T-cell (primary cell): ENCODE measurements at regions not wholly inside any gene's neighbourhood (a gene's known extent, or its start where the extent isn't known, plus 50 kb on each side); places are given as distances from the start of the nearest gene placed in this dataset.

Experiments
- ATAC-seq, 4 experiments: fragments of 200-7000 bp in 3 of 4; fragments of 150-1000 bp in 1 of 4; cut with Tn5 transposase; replicated peaks in 1 of 4; 1 replicate in 3 of 4; 2 replicates in 1 of 4; pipeline ENCODE4 v1.10.0; 2021; ENCODE audit warnings: moderate library complexity in 3 of 4, mild to moderate bottlenecking in 2 of 4, moderate number of reproducible peaks in 1 of 4
- CTCF ChIA-PET, 2 donors: fragments of 300-600 bp; sonication (Branson Sonifier 250); formaldehyde crosslinking; loops; one replicate each; lab custom pipeline; 2022; ENCODE audit warnings: antibody characterized with exemption in 2 of 2; lab: Charles Lee
- POLR2A ChIA-PET, 2 donors: fragments of 300-600 bp; sonication (Branson Sonifier 250); formaldehyde crosslinking; loops; one replicate each; lab custom pipeline; 2022; ENCODE audit warnings: antibody characterized with exemption in 2 of 2; lab: Charles Lee
- DNase-seq, 35 experiments: peaks; one replicate each; pipeline versions ENCODE4 v3.0.0 to v3.0.0-alpha.2; 2013 to 2023
- H3K27ac ChIP-seq: one replicate; pipeline ENCODE4 v1.5.1; 2013; ENCODE audit warnings: low read length
- H3K27me3 ChIP-seq, 2 experiments: replicated peaks in 1 of 2; 1 replicate in 1 of 2; 2 replicates in 1 of 2; pipeline versions ENCODE4 v1.6.1 to v1.7.0; 2013; ENCODE audit warnings: low read length in 1 of 2, mixed read lengths in 1 of 2; ENCODE audit not compliant: control insufficient read depth in 2 of 2, insufficient read depth in 2 of 2; ENCODE audit errors: extremely low read depth in 1 of 2
- H3K36me3 ChIP-seq, 2 donors: 1 replicate in 1 of 2; 2 replicates in 1 of 2; pipeline versions ENCODE4 v1.6.1 to v1.7.0; 2013; ENCODE audit warnings: low read length in 1 of 2; ENCODE audit not compliant: control insufficient read depth in 2 of 2, insufficient read depth in 1 of 2; ENCODE audit errors: extremely low read depth in 1 of 2
- H3K4me1 ChIP-seq, 2 experiments: 1 replicate in 1 of 2; 2 replicates in 1 of 2; pipeline versions ENCODE4 v1.6.1 to v1.7.0; 2013; ENCODE audit warnings: low read length in 2 of 2, mixed read lengths in 1 of 2; ENCODE audit not compliant: insufficient read depth in 2 of 2, control insufficient read depth in 1 of 2; ENCODE audit errors: extremely low read depth in 1 of 2
- H3K4me3 ChIP-seq, 2 donors: 1 replicate in 1 of 2; 2 replicates in 1 of 2; pipeline versions ENCODE4 v1.5.1 to v1.7.0; 2013; ENCODE audit warnings: mild to moderate bottlenecking in 2 of 2, low read length in 1 of 2, moderate library complexity in 1 of 2; ENCODE audit not compliant: control insufficient read depth in 1 of 2; ENCODE audit errors: extremely low read depth in 1 of 2
- H3K9me3 ChIP-seq: 2 replicates; pipeline ENCODE4 v1.7.0; 2013
- H3K27ac Mint-ChIP-seq, 2 donors: one replicate each; pipeline ENCODE4 v1.8.0; 2020 to 2021; ENCODE audit warnings: mild to moderate bottlenecking in 2 of 2, mixed read lengths in 2 of 2
- H3K27me3 Mint-ChIP-seq, 2 donors: one replicate each; pipeline ENCODE4 v1.8.0; 2021 to 2022; ENCODE audit warnings: mixed read lengths in 2 of 2
- H3K36me3 Mint-ChIP-seq: one replicate; pipeline ENCODE4 v1.8.0; 2021; ENCODE audit warnings: mixed read lengths
- H3K4me1 Mint-ChIP-seq, 3 donors: one replicate each; pipeline ENCODE4 v1.8.0; 2020 to 2022; ENCODE audit warnings: mixed read lengths in 3 of 3, mild to moderate bottlenecking in 1 of 3
- H3K4me3 Mint-ChIP-seq, 3 donors: one replicate each; pipeline ENCODE4 v1.8.0; 2020 to 2022; ENCODE audit warnings: mild to moderate bottlenecking in 3 of 3, mixed read lengths in 3 of 3, moderate library complexity in 3 of 3
- H3K9me3 Mint-ChIP-seq, 3 donors: one replicate each; pipeline ENCODE4 v1.8.0; 2020 to 2022; ENCODE audit warnings: mixed read lengths in 3 of 3
- WGBS: methylation state at CpG from one replicate; pipeline ENCODE4 v1.1.5; 2013; ENCODE audit warnings: missing lambda C conversion rate; ENCODE audit not compliant: insufficient coverage; 5-methylcytosine and 5-hydroxymethylcytosine counted together

DNA sequence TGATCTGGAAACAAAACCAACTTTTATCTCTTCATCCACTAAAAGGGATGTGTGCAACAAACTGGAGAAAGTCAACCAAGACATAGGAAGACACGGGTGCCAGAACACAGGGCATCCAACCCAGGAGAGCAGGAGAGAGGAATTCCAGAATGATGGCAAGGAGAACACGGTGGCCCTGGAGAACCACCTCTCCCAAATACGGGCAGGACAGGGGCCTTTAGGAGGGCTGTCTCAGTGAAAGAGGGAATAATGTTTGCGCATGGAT lies 93.4 kb upstream of the EGLN3 start:
- H3K4me1 ChIP-seq = peaks cover 18 to 48% of the 10 kb centered on the region in 2 experiments
- ChIA-PET CTCF (interaction anchor here in 1 of 2 donors (0.6 kb wide), 1 partner anchor 1453 kb away, joined by 4 read pairs; no protein-coding TSS in a partner anchor), POLR2A (no interaction called here)
- Mint-ChIP-seq H3K27me3 (no peaks in the 10 kb centered on the region), H3K9me3 (no peaks in the 10 kb centered on the region), H3K4me1 (peaks cover 38 to 63% (median 50%) of the 10 kb centered on the region in 3 donors), H3K27ac (peak overlapping the region in 1 of 2 donors; percentile 86), H3K36me3 (no peaks in the 10 kb centered on the region), H3K4me3 (peak overlapping the region in 1 of 3 donors; percentile 47)
- no peak overlapping the region for H3K27ac ChIP-seq
- no peaks in the 10 kb centered on the region for H3K36me3 ChIP-seq
- no peaks in the 10 kb centered on the region for H3K9me3 ChIP-seq
- WGBS = no CpG with 5 or more reads among the region's 4 CpGs
- no peak for ATAC-seq
- no peak overlapping the region for H3K4me3 ChIP-seq
- DNase-seq = no peak
- no peaks in the 10 kb centered on the region for H3K27me3 ChIP-seq

GRCh38 chr14:34043627-34044372 lies 92.9 kb upstream of the EGLN3 start:
- Histone ChIP-seq H3K36me3 (no peaks in the 10 kb centered on the region), H3K9me3 (no peaks in the 10 kb centered on the region), H3K4me1 (peaks cover 18 to 48% of the 10 kb centered on the region in 2 experiments), H3K27ac (peak overlapping the region; percentile 22), H3K4me3 (no peak overlapping the region), H3K27me3 (no peaks in the 10 kb centered on the region)
- peak; percentile 82 to 96 (median 91) for ATAC-seq
- peak in 27 of 35 experiments; percentile 5 to 73 (median 21) for DNase-seq
- ChIA-PET POLR2A (no interaction called here), CTCF (interaction anchor here in 1 of 2 donors (0.6 kb wide), 2 partner anchors 846 to 1453 kb away, joined by 4 read pairs; no protein-coding TSS in a partner anchor)
- H3K36me3 Mint-ChIP-seq = no peaks in the 10 kb centered on the region
- peak overlapping the region; percentile 59 to 86 for H3K27ac Mint-ChIP-seq
- no peaks in the 10 kb centered on the region for H3K9me3 Mint-ChIP-seq
- WGBS = 0% methylated on average over 1 of the region's 4 CpGs
- no peaks in the 10 kb centered on the region for H3K27me3 Mint-ChIP-seq
- H3K4me1 Mint-ChIP-seq = peaks cover 38 to 66% (median 50%) of the 10 kb centered on the region in 3 donors
- peak overlapping the region; percentile 10 to 47 (median 25) for H3K4me3 Mint-ChIP-seq

DNA sequence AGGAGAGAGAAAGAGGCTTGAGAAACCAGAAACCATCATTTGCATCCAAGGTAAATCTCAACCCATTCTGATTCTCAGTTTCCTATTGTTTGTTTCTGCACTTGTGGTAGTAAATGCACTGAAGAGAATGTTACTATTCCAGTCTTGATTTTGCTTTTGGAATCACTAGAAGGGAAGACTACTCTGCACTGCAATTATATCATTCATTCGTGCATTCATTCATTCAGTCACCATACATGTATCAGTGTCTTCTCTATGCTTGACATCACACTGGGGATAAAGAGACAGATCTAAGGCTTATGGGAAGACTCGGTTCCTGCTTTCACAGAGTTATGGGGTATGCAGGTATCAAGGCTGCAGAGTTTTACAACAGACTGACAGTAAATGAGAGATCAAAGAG lies 90.3 kb upstream of the EGLN3 start:
- Histone ChIP-seq H3K27ac (no peak overlapping the region), H3K9me3 (no peaks in the 10 kb centered on the region), H3K27me3 (no peaks in the 10 kb centered on the region), H3K36me3 (no peaks in the 10 kb centered on the region), H3K4me3 (no peak overlapping the region), H3K4me1 (peaks cover 10 to 34% of the 10 kb centered on the region in 2 experiments)
- DNase-seq (no peak), ATAC-seq (no peak)
- H3K27me3 Mint-ChIP-seq = no peaks in the 10 kb centered on the region
- ChIA-PET POLR2A (no interaction called here), CTCF (no interaction called here)
- no peaks in the 10 kb centered on the region for H3K9me3 Mint-ChIP-seq
- 100% methylated on average over 1 of the region's 2 CpGs for WGBS
- H3K27ac Mint-ChIP-seq = no peak overlapping the region
- peaks cover 25 to 63% (median 41%) of the 10 kb centered on the region in 3 donors for H3K4me1 Mint-ChIP-seq
- H3K4me3 Mint-ChIP-seq = no peak overlapping the region
- no peaks in the 10 kb centered on the region for H3K36me3 Mint-ChIP-seq

GRCh38 chr14:34040766-34041165 lies 89.9 kb upstream of the EGLN3 start:
- no peaks in the 10 kb centered on the region for H3K27me3 ChIP-seq
- H3K27ac Mint-ChIP-seq = no peak overlapping the region
- POLR2A ChIA-PET = no interaction called here
- no peaks in the 10 kb centered on the region for H3K36me3 ChIP-seq
- no peak for DNase-seq
- H3K4me3 ChIP-seq = no peak overlapping the region
- H3K4me3 Mint-ChIP-seq = no peak overlapping the region
- no peaks in the 10 kb centered on the region for H3K9me3 ChIP-seq
- H3K4me1 ChIP-seq = peaks cover 10 to 31% of the 10 kb centered on the region in 2 experiments
- CTCF ChIA-PET = no interaction called here
- peaks cover 25 to 60% (median 39%) of the 10 kb centered on the region in 3 donors for H3K4me1 Mint-ChIP-seq
- H3K27ac ChIP-seq = no peak overlapping the region
- ATAC-seq = no peak
- H3K36me3 Mint-ChIP-seq = no peaks in the 10 kb centered on the region
- H3K27me3 Mint-ChIP-seq = no peaks in the 10 kb centered on the region
- no peaks in the 10 kb centered on the region for H3K9me3 Mint-ChIP-seq

DNA sequence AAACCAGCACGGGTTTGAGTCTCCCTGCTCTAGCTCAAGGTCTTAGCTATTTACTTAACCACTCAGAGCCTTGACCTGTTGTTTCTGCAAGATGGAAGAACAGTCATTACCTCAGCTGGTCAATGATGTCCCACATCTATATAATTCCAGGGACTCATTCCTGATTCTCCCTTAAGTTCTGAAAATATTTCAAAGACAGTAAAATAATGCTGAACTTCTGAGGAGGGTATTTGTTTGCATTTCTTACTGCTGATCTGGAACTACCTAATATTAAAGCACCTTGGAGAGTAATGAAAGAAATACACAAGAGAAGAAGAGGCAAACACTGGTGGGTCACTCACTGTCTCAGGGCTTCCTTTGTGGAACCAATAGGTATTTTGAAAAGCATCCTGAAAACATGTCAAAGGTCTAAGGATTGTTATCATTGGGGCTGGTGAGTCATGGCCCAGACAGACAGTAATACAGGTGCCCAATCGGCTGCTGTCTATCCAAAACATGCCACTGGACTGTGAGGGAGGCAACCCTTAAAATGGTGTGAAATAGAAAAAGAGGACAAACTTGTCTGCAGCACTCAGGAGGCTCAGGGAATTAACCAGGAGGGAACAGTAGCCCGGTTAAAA lies 88.7 kb upstream of the EGLN3 start:
- no peaks in the 10 kb centered on the region for H3K36me3 Mint-ChIP-seq
- no peak overlapping the region for H3K4me3 ChIP-seq
- no peak overlapping the region for H3K27ac ChIP-seq
- H3K27ac Mint-ChIP-seq = no peak overlapping the region
- no peak for ATAC-seq
- peaks cover 10 to 28% of the 10 kb centered on the region in 2 experiments for H3K4me1 ChIP-seq
- H3K9me3 Mint-ChIP-seq = no peaks in the 10 kb centered on the region
- WGBS = 97% methylated on average over 3 of the region's 3 CpGs
- H3K4me3 Mint-ChIP-seq = no peak overlapping the region
- H3K27me3 ChIP-seq = no peaks in the 10 kb centered on the region
- POLR2A ChIA-PET = no interaction called here
- H3K27me3 Mint-ChIP-seq = no peaks in the 10 kb centered on the region
- H3K36me3 ChIP-seq = no peaks in the 10 kb centered on the region
- no peaks in the 10 kb centered on the region for H3K9me3 ChIP-seq
- peaks cover 25 to 52% (median 31%) of the 10 kb centered on the region in 3 donors for H3K4me1 Mint-ChIP-seq
- no peak for DNase-seq
- CTCF ChIA-PET = no interaction called here

DNA sequence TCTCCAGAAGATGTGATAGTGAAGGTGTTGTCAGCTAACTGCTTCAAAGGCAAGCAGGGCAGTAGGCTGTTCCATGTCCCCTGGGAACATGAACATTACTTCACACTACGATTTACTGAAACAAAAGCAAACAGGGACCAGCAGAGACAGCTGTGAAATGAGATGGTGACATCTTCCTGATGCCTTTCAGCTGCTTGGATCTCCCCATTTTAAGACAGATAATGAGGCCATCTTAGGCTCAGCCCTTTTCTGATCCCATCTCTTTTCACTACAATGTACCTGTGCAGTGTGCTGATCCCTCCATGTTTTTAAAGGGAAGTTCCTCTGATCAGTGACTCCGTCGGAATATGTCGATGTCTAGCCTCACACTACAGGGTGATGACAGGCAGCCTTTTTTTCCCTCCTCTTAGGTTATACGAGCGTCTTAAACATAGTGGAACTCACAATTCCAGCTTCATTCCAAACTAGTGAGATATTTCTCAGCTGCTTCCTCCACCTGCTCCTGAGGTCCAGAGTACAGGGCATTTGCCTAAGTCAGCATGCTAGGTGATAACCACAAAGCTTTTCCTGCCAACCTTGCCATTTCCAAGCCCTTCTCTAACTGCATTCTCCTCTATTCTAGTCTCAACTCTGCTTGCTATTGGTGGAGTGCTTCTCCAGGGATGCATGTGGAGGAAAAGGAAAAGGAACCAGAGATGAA lies 87.6 kb upstream of the EGLN3 start:
- no peaks in the 10 kb centered on the region for H3K9me3 Mint-ChIP-seq

More for the DNA sequence above, 87.6 kb upstream of the EGLN3 start:
- no peaks in the 10 kb centered on the region for H3K36me3 ChIP-seq
- no peaks in the 10 kb centered on the region for H3K9me3 ChIP-seq
- WGBS = 92% methylated on average over 3 of the region's 6 CpGs
- ATAC-seq (no peak), DNase-seq (no peak)
- no peak overlapping the region for H3K27ac ChIP-seq
- Mint-ChIP-seq H3K27me3 (no peaks in the 10 kb centered on the region), H3K27ac (no peak overlapping the region), H3K4me1 (peaks cover 14 to 42% (median 21%) of the 10 kb centered on the region in 3 donors), H3K4me3 (no peak overlapping the region), H3K36me3 (no peaks in the 10 kb centered on the region)
- H3K27me3 ChIP-seq = no peaks in the 10 kb centered on the region
- POLR2A ChIA-PET = no interaction called here
- peaks cover 2 to 18% of the 10 kb centered on the region in 2 experiments for H3K4me1 ChIP-seq
- CTCF ChIA-PET = no interaction called here
- H3K4me3 ChIP-seq = no peak overlapping the region
